ENCODE measurements at regions not wholly inside any gene's neighbourhood (a gene's known extent, or its start where the extent isn't known, plus 50 kb on each side); places are given as distances from the start of the nearest gene placed in this dataset.

DNA sequence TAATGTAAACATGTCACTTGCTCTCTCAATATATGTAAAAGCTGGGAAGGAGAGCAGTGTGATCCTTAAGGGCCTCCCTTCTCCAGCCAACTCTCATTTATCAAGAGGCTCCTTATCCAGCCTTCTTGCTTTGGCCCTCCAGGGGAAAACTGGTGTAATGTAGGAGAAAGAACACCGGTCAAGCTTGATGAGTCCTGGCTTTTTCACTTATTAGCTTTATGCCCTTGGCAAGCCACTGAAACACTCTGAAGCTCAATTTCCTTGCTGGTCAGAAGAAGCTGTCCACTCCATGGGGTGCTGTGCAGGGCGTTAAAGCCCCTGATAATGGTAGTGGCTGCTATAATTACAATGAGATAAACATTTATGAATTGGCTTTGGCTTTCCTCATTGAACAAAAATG lies 251.2 kb upstream of the RBBP8 start:
- DNase-seq, result no peak
- TF ChIP-seq GATA1 (IDR thresholded peaks at IDR 0.05; ENCODE audit: low read depth, low read length), result no peak
- no peak for TF ChIP-seq POLR2A (IDR thresholded peaks at IDR 0.05; ENCODE audit: low read length)

DNA sequence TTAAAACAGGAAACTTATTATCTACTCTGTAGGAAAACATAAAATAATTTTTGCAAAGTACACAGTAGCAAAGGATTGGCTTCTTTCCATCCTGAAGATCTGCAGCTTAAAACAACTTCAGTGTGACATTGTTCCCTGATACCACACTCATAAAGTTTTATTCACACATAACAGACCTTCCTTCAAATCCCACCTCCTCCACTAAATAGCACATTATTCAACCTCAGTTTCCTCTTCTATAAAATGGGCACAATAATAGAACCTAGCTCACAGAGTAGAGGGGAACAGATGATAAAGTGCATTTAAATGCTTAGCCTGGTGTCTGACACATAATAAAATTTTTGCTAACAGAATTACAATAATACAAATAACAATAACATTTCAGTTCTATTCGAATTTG lies 250.4 kb upstream of the RBBP8 start:
- TF ChIP-seq GATA1 (IDR thresholded peaks at IDR 0.05; ENCODE audit: low read depth, low read length) (no peak), POLR2A (IDR thresholded peaks at IDR 0.05; ENCODE audit: low read length) (no peak)
- no peak for DNase-seq

GRCh38 chr18:22683196-22683676 lies 249.9 kb upstream of the RBBP8 start:
- TF ChIP-seq POLR2A (IDR thresholded peaks at IDR 0.05; ENCODE audit: low read length), result no peak
- no peak for TF ChIP-seq GATA1 (IDR thresholded peaks at IDR 0.05; ENCODE audit: low read depth, low read length)
- no peak for DNase-seq

DNA sequence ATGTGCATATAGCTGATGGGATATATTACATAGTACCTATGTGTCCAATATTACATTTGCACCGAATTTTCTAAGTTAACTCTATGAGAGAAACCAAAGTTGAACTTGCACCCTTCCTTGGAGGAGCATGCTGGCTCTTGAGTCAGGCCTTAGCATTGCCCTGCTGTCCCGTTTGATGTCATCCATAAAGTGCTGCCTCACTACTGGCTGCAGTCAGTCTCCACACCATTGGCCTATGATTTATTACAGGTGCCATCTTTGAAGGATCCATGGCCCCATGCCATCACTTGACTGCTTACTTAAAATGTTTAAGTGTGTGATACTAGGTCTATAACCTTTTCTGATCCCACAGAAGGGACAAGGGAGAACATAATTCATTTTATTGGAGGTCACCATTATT lies 249.3 kb upstream of the RBBP8 start:
- DNase-seq, result no peak
- TF ChIP-seq GATA1 (IDR thresholded peaks at IDR 0.05; ENCODE audit: low read depth, low read length), result no peak
- TF ChIP-seq POLR2A (IDR thresholded peaks at IDR 0.05; ENCODE audit: low read length), result no peak

DNA sequence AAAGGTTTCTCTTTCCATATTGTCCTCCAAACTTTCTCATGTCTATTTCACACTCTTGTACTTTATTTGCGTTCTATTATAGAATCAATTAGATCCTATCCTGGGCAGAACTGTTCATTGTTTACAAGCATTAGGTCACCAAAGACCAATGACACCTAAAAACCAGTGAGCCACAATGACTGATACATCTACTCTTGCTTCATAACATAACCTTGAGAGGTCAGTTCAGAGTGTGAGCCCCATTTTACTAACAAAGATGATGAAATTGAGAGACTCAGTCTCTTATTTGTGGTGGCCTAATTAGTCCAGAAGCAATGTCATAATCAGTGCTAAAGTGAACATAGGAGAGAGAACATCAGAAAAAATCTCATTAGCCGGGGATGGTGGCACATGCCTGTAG lies 248.9 kb upstream of the RBBP8 start:
- TF ChIP-seq POLR2A (IDR thresholded peaks at IDR 0.05; ENCODE audit: low read length), result no peak
- TF ChIP-seq GATA1 (IDR thresholded peaks at IDR 0.05; ENCODE audit: low read depth, low read length), result no peak
- DNase-seq, result no peak

- no peak for DNase-seq
- TF ChIP-seq GATA1 (IDR thresholded peaks at IDR 0.05; ENCODE audit: low read depth, low read length) (no peak), POLR2A (IDR thresholded peaks at IDR 0.05; ENCODE audit: low read length) (no peak)
Measured at GRCh38 chr18:22685788-22686187, 247.3 kb upstream of the RBBP8 start.

DNA sequence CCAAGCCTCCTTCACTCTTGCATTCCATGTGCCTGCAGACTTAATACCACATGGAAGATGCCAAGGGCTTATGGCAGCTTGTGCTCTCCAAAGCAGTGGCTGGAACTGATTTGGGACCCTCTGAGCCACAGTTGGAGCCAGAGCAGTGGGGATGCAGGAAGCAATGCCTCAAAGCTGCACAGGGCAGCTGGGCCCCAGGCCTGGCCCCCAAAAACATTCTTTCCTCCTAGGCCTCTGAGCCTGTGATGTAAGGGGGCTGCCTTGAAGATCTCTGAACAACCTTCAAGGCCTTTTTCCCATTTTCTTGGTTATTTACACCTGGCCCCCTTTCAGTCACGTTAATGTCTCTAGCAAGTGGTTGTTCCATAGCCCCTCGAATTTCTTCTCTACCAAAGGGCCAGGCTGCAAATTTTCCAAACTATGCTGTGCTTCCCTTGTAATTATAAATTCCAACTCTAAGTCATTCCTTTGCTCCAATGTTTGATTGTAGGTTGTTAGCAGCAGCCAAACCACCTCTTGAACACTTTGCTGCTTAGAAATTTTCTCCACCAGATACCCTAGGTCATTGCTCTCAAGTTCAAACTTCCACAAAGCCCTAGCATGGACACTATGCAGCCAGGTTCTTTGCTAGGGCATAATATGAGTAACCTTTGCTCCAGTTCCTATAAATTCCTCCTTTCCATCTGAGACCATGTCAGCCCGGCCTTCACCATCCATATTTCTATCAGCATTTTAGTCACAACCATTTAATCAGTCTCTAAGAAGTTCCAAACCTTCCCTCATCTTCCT lies 245.0 kb upstream of the RBBP8 start:
- no peak for DNase-seq
- no peak for TF ChIP-seq GATA1 (IDR thresholded peaks at IDR 0.05; ENCODE audit: low read depth, low read length)
- TF ChIP-seq POLR2A (IDR thresholded peaks at IDR 0.05; ENCODE audit: low read length), result no peak

DNA sequence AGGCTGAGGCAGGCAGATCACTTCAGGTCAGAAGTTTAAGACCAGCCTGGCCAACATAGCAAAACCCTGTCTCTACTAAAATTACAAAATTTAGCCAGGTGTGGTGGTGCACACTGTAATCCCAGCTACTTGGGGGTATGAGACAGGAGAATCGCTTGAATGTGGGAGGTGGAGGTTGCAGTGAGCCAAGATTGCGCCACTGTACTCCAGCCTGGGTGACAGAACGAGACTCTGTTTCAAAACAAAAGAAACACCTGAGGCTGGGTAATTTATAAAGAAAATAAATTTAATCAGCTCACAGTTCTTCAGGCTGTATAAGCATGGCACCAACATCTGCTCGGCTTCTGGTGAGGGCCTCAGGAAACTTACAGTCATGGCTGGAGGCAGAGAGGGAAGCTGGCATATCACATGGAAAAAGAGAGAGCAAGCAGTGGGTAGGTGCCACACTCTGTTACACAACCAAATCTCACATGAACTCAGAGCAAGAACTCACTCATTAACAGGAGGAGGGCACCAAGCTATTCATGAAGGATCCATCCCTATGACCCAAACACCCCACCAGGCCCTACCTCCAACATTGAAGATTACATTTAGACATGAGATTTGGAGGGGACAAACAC lies 244.1 kb upstream of the RBBP8 start:
- TF ChIP-seq GATA1 (IDR thresholded peaks at IDR 0.05; ENCODE audit: low read depth, low read length) (no peak), POLR2A (IDR thresholded peaks at IDR 0.05; ENCODE audit: low read length) (no peak)
- no peak for DNase-seq

DNA sequence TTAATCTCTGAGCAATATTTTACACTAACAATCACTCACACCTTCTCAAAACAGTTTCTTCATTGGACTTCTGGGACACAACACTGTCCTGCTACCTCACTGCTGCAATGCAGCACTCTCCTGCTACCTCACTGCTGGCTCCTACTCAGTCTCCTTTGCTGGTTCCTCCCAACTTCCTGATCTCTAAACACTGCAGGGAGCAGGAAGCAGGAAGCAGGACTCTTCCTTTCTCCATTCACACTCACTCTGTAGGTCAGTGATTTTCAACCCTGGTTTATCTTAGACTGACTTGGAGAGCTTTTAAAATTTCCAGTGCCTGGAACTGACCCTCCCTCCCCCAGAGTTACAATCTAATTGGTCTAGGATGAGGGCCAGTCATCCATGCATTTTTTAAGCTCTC lies 243.4 kb upstream of the RBBP8 start:
- no peak for TF ChIP-seq GATA1 (IDR thresholded peaks at IDR 0.05; ENCODE audit: low read depth, low read length)
- no peak for TF ChIP-seq POLR2A (IDR thresholded peaks at IDR 0.05; ENCODE audit: low read length)
- DNase-seq, result no peak

DNA sequence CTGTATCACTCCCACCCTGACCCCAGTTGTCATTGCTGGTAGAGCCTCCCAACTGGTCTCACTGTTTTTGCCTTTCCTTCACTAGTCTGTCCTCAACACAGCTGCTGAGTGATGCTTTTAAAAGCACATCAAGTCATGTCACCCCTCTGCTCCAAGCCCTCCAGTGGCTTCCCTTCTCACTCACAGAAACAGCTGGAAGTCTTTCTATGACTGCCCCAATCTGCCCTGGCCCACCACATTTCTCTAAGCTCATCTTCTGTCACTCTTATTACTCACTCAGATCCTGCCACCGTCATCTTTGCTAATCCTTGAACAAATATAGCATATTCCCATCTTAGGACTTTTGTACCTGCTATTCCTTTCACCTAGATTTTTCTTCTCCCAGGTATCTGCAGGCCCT lies 242.6 kb upstream of the RBBP8 start:
- TF ChIP-seq GATA1 (IDR thresholded peaks at IDR 0.05; ENCODE audit: low read depth, low read length), result no peak
- no peak for TF ChIP-seq POLR2A (IDR thresholded peaks at IDR 0.05; ENCODE audit: low read length)

DNA sequence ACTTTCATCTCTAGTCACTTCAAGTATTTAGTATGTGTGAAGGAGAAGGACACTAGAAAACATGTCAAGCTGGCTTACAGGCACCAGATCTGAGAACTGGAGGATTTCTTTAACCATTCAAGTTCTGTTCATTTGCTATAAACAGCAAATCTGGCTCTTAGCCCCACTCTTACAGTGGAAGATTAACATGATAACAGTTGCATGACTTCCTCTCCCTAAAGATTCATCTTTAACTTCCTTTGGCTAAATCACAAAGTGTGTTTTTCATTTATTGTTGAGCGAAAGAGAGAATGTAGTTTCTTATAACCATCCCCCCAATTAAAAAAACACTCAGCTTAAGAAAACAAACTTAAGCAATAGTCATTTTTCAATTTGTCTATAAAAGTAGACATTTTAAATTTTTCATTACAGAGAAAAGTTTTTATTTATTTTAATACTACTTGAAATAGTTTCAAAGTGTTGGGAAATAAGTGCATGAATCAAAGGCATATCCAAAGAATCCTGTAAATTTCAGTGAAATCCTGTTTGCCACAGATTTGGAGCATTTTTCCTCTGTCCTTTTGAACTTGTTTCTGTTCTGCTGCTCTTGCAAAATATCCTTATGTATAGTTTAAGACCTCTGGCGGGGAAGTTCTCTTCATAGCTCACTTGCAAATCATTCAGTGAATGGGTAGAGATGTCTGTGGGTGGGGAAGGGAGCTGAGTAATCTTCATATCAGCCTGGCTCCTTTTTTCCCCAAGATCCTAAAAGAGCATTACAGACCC lies 241.0 kb upstream of the RBBP8 start:
- TF ChIP-seq POLR2A (IDR thresholded peaks at IDR 0.05; ENCODE audit: low read length), result no peak
- TF ChIP-seq GATA1 (IDR thresholded peaks at IDR 0.05; ENCODE audit: low read depth, low read length), result no peak
- no peak for DNase-seq

More for the DNA sequence above, 242.6 kb upstream of the RBBP8 start:
- no peak for DNase-seq

- DNase-seq, result no peak
- no peak for TF ChIP-seq POLR2A (IDR thresholded peaks at IDR 0.05; ENCODE audit: low read length)
- no peak for TF ChIP-seq GATA1 (IDR thresholded peaks at IDR 0.05; ENCODE audit: low read depth, low read length)
Measured at GRCh38 chr18:22694954-22695353, 238.2 kb upstream of the RBBP8 start.

DNA sequence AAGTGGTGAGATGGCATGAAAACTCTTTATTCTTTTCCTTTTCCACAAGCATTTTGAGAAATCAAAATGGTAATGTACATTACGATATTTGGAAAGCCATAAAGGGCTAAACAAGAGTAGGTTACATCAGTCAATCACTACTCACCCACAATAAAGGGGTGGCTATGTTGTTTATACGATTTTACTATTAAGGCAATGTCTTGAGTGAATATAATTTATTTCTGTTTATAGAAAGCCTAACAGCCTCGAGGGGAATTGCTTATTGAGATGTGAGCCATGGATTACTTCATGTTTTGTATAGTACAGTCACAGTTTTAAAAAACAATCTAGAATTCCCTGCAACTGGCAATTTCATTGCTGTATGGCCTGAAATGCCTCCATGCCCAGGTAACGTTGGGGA lies 237.5 kb upstream of the RBBP8 start:
- TF ChIP-seq GATA1 (IDR thresholded peaks at IDR 0.05; ENCODE audit: low read depth, low read length), result no peak
- no peak for TF ChIP-seq POLR2A (IDR thresholded peaks at IDR 0.05; ENCODE audit: low read length)
- DNase-seq, result no peak

GRCh38 chr18:22697561-22697960 lies 235.6 kb upstream of the RBBP8 start:
- no peak for DNase-seq
- TF ChIP-seq GATA1 (IDR thresholded peaks at IDR 0.05; ENCODE audit: low read depth, low read length), result no peak
- TF ChIP-seq POLR2A (IDR thresholded peaks at IDR 0.05; ENCODE audit: low read length), result no peak

Data from erythroblast (primary cell).